DOHH2 (cell line): ENCODE measurements at regions not wholly inside any gene's neighbourhood (a gene's known extent, or its start where the extent isn't known, plus 50 kb on each side); places are given as distances from the start of the nearest gene placed in this dataset.

Experiments
- H3F3A ChIP-seq: fragments of 200-600 bp; sonication (generic), shearing (Covaris generic); 2 replicates; pipeline ENCODE4 v1.6.0; 2016; ENCODE audit warnings: antibody characterized with exemption, mild to moderate bottlenecking; ENCODE audit not compliant: control insufficient read depth, insufficient read depth
- H3K27ac ChIP-seq: fragments of 200-600 bp; sonication (generic); 2 replicates; pipeline ENCODE4 v1.5.1; 2014; ENCODE audit warnings: low read depth, mild to moderate bottlenecking, low read length, moderate library complexity
- H3K27me3 ChIP-seq: fragments of 200-600 bp; sonication (generic); 2 replicates; pipeline ENCODE4 v1.6.1; 2014; ENCODE audit warnings: mild to moderate bottlenecking, low read length, mixed read lengths; ENCODE audit not compliant: control insufficient read depth
- H3K36me3 ChIP-seq: fragments of 200-600 bp; sonication (generic); 2 replicates; pipeline ENCODE4 v1.6.1; 2014; ENCODE audit warnings: mild to moderate bottlenecking, low read length, moderate library complexity, mixed read lengths; ENCODE audit not compliant: control insufficient read depth
- H3K4me1 ChIP-seq: fragments of 200-600 bp; sonication (generic); 2 replicates; pipeline ENCODE4 v1.6.1; 2014; ENCODE audit warnings: mild to moderate bottlenecking, low read length, mixed read lengths; ENCODE audit not compliant: control insufficient read depth
- H3K4me2 ChIP-seq: fragments of 200-600 bp; sonication (generic); 2 replicates; pipeline ENCODE4 v1.6.0; 2014; ENCODE audit warnings: mild to moderate bottlenecking, low read length, moderate library complexity
- H3K4me3 ChIP-seq: fragments of 200-600 bp; sonication (generic); 2 replicates; pipeline ENCODE4 v1.5.1; 2014; ENCODE audit warnings: mild to moderate bottlenecking, low read length, mixed read lengths
- H3K79me2 ChIP-seq: fragments of 200-600 bp; sonication (generic); 2 replicates; pipeline ENCODE4 v1.6.1; 2014; ENCODE audit warnings: mild to moderate bottlenecking, low read length, mixed read lengths; ENCODE audit not compliant: control insufficient read depth
- H3K9me2 ChIP-seq: fragments of 200-600 bp; sonication (generic); replicated peaks from 2 replicates; pipeline ENCODE4 v1.6.1; 2014; ENCODE audit warnings: mild to moderate bottlenecking, low read length, mixed read lengths; ENCODE audit not compliant: control insufficient read depth
- H3K9me3 ChIP-seq: fragments of 200-600 bp; sonication (generic); 2 replicates; pipeline ENCODE4 v1.6.1; 2014; ENCODE audit warnings: antibody characterized with exemption, low read length, mixed read lengths; ENCODE audit not compliant: control insufficient read depth, insufficient read depth
- H4K20me1 ChIP-seq: fragments of 200-600 bp; sonication (generic); 2 replicates; pipeline ENCODE4 v1.6.0; 2014; ENCODE audit warnings: low read depth, mild to moderate bottlenecking, antibody characterized with exemption, low read length, moderate library complexity; ENCODE audit not compliant: control insufficient read depth, insufficient read depth
- EZH2phosphoT487 ChIP-seq: fragments of 200-600 bp; sonication (generic); IDR thresholded peaks from 2 replicates; pipeline ENCODE4 v1.6.1; 2017; ENCODE audit warnings: borderline replicate concordance, mild to moderate bottlenecking, antibody characterized with exemption, low read length, moderate library complexity, mixed read lengths
- TF ChIP-seq, protein P1 (sequence below): fragments of 200-600 bp; sonication (generic); IDR thresholded peaks from one replicate; pipeline ENCODE4 v1.5.1; 2014; ENCODE audit warnings: antibody characterized with exemption, mild to moderate bottlenecking, low read depth, low read length; ENCODE audit not compliant: poor library complexity, severe bottlenecking

DNA sequence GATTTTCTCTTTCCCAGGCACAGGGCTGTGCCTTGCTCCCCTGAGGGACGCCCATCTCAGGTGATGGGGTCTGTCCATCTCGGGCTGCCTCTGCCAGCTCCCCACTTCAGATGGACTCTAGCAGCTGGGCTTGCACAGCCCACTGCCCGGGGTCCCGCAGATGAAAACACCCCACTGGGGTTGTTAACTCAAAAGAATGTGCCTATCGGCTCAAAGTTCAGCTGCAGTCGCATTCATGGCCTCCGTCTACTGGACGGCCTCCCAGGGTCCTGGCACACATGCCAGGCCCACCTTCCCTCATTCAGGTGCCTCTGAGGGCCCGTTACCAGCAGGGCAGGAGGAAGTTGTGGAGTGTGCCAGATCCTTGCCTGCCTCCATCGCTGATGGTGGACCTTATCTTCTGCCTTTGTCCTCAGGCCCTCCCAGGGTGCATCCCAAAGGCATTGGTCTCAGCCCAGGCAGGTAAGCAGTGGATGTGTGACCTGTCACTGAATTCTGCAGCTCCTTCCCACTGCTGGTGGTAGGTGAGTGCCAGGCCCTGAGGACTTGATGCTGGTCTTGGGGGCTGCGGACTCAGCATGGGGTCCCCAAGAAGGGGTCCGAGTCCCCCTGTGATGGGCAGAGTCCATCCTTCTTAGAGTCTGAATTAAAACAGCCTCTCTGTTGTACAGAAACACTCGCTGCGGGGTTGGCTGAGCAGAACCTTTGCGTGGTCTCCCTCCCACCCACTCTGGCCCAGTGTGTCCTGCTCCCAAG lies 324.6 kb upstream of the DIO3 start:
- no peaks in the 10 kb centered on the region for H3K4me1 ChIP-seq
- H4K20me1 ChIP-seq, result no peaks in the 10 kb centered on the region
- H3K79me2 ChIP-seq, result no peaks in the 10 kb centered on the region
- no peaks in the 10 kb centered on the region for H3K36me3 ChIP-seq
- no peak overlapping the region for H3K27ac ChIP-seq
- no peaks in the 10 kb centered on the region for H3K9me3 ChIP-seq
- H3K9me2 ChIP-seq, result no peaks in the 10 kb centered on the region
- H3K27me3 ChIP-seq, result no peaks in the 10 kb centered on the region
- H3K4me2 ChIP-seq, result no peak overlapping the region
- no peak for TF ChIP-seq EZH2phosphoT487
- TF ChIP-seq, protein P1, sequence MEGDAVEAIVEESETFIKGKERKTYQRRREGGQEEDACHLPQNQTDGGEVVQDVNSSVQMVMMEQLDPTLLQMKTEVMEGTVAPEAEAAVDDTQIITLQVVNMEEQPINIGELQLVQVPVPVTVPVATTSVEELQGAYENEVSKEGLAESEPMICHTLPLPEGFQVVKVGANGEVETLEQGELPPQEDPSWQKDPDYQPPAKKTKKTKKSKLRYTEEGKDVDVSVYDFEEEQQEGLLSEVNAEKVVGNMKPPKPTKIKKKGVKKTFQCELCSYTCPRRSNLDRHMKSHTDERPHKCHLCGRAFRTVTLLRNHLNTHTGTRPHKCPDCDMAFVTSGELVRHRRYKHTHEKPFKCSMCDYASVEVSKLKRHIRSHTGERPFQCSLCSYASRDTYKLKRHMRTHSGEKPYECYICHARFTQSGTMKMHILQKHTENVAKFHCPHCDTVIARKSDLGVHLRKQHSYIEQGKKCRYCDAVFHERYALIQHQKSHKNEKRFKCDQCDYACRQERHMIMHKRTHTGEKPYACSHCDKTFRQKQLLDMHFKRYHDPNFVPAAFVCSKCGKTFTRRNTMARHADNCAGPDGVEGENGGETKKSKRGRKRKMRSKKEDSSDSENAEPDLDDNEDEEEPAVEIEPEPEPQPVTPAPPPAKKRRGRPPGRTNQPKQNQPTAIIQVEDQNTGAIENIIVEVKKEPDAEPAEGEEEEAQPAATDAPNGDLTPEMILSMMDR, result no peak
- H3F3A ChIP-seq, result no peaks in the 10 kb centered on the region
- no peak overlapping the region for H3K4me3 ChIP-seq

DNA sequence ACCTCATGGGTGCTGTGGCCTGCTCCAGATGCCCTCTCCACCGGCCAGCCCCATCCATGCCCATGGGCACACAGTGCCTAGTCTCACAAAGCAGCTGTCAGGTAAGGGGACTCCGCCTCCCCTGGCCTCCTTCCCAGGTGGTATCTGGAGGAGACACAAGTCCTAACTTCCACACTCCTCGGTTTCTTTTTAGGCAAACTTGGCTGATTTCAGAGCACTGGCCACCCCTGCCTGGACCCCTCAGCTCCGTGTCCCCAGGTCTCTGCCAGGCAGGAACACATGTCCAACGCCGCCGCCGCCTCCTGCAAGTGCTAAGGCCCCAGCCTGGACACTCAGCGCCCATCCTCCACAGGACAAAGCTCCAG lies 324.1 kb upstream of the DIO3 start:
- Histone ChIP-seq H3K9me3 (no peaks in the 10 kb centered on the region), H3K9me2 (no peaks in the 10 kb centered on the region), H3K4me3 (no peak overlapping the region), H3K36me3 (no peaks in the 10 kb centered on the region), H3K27ac (no peak overlapping the region), H3F3A (no peaks in the 10 kb centered on the region), H4K20me1 (no peaks in the 10 kb centered on the region), H3K79me2 (no peaks in the 10 kb centered on the region), H3K4me1 (no peaks in the 10 kb centered on the region), H3K4me2 (no peak overlapping the region), H3K27me3 (no peaks in the 10 kb centered on the region)
- TF ChIP-seq EZH2phosphoT487, result no peak
- TF ChIP-seq, protein P1, result no peak

DNA sequence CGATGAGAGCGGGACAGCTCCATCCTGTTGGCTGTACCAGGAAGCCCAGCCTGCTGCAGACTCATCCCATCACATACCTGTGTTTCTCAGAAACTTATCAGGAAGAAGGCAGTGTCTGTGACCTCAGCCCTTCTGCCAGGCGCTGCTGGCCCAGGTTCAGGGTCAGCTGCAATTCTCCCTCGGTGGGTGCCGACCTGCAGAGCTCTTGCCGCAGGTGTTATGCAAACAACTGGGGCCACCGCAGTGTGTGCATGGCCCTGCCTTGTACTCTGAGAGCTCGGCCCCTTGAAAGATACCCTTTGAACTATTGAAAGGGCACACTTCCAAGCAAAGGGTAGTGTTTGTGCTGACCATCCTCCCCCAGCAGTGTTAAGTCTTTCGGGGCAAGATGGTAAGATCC lies 322.2 kb upstream of the DIO3 start:
- TF ChIP-seq EZH2phosphoT487, result no peak
- TF ChIP-seq, protein P1, result no peak
- Histone ChIP-seq H3K36me3 (no peaks in the 10 kb centered on the region), H3K27ac (no peak overlapping the region), H3K9me2 (no peaks in the 10 kb centered on the region), H3K79me2 (no peaks in the 10 kb centered on the region), H3K4me1 (no peaks in the 10 kb centered on the region), H3K9me3 (no peaks in the 10 kb centered on the region), H3K4me2 (no peak overlapping the region), H4K20me1 (no peaks in the 10 kb centered on the region), H3K4me3 (no peak overlapping the region), H3K27me3 (no peaks in the 10 kb centered on the region), H3F3A (no peaks in the 10 kb centered on the region)
